SU-DHL-6 (cell line): ENCODE measurements at regions not wholly inside any gene's neighbourhood (a gene's known extent, or its start where the extent isn't known, plus 50 kb on each side); places are given as distances from the start of the nearest gene placed in this dataset.
"Not testable (repeated sequence)": the region's sequence is repeated elsewhere in the genome, so short reads cannot be mapped to it uniquely, and the experiment has no call there.

ENCODE experiments used
- EZH2phosphoT487 ChIP-seq: fragments of 200-600 bp; sonication (generic), shearing (Covaris generic); conservative IDR thresholded peaks from 2 replicates; pipeline ENCODE4 v1.6.1; 2018; ENCODE audit warnings: mild to moderate bottlenecking, antibody characterized with exemption, low read length, moderate library complexity, mixed read lengths
- TF ChIP-seq, protein P1 (sequence below): fragments of 200-600 bp; sonication (generic); IDR thresholded peaks from one replicate; pipeline ENCODE4 v1.5.1; 2017; ENCODE audit warnings: antibody characterized with exemption, mild to moderate bottlenecking, low read length, moderate library complexity; ENCODE audit not compliant: insufficient read depth, poor library complexity, severe bottlenecking

DNA sequence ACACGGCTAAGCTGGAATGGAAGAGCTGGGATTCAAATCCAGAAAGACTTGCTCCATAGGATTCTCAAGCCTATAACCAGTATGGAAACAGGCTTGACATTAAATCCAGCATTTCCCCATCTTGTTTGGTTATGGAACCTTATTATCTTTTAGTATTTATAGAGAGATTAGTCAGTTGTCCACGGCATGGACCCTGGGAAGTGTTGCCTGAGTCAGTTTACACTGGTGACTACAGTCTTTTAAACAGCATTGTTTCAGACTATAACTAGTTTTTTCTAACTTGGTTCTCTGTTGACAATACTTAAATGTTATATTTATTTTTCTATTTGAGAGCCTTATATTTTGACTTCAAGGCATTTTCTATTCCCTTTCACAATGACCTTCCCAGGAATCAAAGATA lies 106.7 kb downstream of the SYT15B start:
- TF ChIP-seq, protein P1, sequence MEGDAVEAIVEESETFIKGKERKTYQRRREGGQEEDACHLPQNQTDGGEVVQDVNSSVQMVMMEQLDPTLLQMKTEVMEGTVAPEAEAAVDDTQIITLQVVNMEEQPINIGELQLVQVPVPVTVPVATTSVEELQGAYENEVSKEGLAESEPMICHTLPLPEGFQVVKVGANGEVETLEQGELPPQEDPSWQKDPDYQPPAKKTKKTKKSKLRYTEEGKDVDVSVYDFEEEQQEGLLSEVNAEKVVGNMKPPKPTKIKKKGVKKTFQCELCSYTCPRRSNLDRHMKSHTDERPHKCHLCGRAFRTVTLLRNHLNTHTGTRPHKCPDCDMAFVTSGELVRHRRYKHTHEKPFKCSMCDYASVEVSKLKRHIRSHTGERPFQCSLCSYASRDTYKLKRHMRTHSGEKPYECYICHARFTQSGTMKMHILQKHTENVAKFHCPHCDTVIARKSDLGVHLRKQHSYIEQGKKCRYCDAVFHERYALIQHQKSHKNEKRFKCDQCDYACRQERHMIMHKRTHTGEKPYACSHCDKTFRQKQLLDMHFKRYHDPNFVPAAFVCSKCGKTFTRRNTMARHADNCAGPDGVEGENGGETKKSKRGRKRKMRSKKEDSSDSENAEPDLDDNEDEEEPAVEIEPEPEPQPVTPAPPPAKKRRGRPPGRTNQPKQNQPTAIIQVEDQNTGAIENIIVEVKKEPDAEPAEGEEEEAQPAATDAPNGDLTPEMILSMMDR: not testable (repeated sequence)
- not testable (repeated sequence) for TF ChIP-seq EZH2phosphoT487
